ENCODE measurements at regions not wholly inside any gene's neighbourhood (a gene's known extent, or its start where the extent isn't known, plus 50 kb on each side); places are given as distances from the start of the nearest gene placed in this dataset.

DNA sequence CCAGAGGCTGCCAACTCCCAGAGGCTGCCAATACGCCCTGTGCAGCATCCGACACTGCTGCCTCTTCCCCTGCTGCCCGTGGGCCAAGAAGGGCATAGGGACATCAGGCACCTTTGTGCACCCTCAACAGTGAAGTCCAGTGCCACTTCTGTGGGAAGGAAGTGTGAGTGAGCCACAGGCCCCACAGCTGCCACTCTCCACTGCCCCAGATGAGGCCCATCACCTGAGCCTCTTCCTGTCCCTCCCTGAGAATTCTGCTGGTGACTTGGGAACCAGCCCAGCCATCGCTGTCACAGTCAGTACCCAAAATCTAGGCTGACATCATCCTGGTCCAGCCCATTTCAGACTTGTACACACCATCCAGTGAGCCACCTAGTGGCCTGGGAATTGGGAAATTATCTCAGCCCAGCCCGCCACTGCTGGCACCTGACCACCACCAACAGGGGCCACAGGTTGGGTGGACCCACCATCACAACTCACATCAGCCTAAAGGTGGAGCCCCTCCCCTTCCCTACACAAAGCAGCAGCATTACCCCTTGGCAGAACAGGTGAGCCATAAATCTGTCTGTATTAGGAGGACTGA lies 733.9 kb upstream of the KLHL1 start:
- Mint-ChIP-seq H3K9me3 (ENCODE audit: unreplicated experiment) (no peaks in the 10 kb centered on the region), H3K4me1 (ENCODE audit: low read depth, unreplicated experiment) (no peaks in the 10 kb centered on the region), H3K4me3 (ENCODE audit: unreplicated experiment) (no peak overlapping the region), H3K27me3 (ENCODE audit: unreplicated experiment) (no peaks in the 10 kb centered on the region), H3K36me3 (ENCODE audit: unreplicated experiment) (no peaks in the 10 kb centered on the region), H3K27ac (ENCODE audit: unreplicated experiment) (no peak overlapping the region)
- TF ChIP-seq, protein P1, sequence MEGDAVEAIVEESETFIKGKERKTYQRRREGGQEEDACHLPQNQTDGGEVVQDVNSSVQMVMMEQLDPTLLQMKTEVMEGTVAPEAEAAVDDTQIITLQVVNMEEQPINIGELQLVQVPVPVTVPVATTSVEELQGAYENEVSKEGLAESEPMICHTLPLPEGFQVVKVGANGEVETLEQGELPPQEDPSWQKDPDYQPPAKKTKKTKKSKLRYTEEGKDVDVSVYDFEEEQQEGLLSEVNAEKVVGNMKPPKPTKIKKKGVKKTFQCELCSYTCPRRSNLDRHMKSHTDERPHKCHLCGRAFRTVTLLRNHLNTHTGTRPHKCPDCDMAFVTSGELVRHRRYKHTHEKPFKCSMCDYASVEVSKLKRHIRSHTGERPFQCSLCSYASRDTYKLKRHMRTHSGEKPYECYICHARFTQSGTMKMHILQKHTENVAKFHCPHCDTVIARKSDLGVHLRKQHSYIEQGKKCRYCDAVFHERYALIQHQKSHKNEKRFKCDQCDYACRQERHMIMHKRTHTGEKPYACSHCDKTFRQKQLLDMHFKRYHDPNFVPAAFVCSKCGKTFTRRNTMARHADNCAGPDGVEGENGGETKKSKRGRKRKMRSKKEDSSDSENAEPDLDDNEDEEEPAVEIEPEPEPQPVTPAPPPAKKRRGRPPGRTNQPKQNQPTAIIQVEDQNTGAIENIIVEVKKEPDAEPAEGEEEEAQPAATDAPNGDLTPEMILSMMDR (IDR thresholded peaks at IDR 0.05; ENCODE audit: partially characterized antibody, unreplicated experiment), result no peak
- DNase-seq, result no peak

GRCh38 chr13:70841240-70842061 lies 733.2 kb upstream of the KLHL1 start:
- Mint-ChIP-seq H3K36me3 (ENCODE audit: unreplicated experiment) (no peaks in the 10 kb centered on the region), H3K9me3 (ENCODE audit: unreplicated experiment) (no peaks in the 10 kb centered on the region), H3K27me3 (ENCODE audit: unreplicated experiment) (no peaks in the 10 kb centered on the region), H3K4me3 (ENCODE audit: unreplicated experiment) (no peak overlapping the region), H3K4me1 (ENCODE audit: low read depth, unreplicated experiment) (no peaks in the 10 kb centered on the region), H3K27ac (ENCODE audit: unreplicated experiment) (no peak overlapping the region)
- DNase-seq, result no peak
- TF ChIP-seq, protein P1 (IDR thresholded peaks at IDR 0.05; ENCODE audit: partially characterized antibody, unreplicated experiment), result no peak

GRCh38 chr13:70835371-70835770 lies 727.1 kb upstream of the KLHL1 start:
- no peak for DNase-seq
- no peaks in the 10 kb centered on the region for H3K4me1 Mint-ChIP-seq (ENCODE audit: low read depth, unreplicated experiment)
- H3K9me3 Mint-ChIP-seq (ENCODE audit: unreplicated experiment), result no peaks in the 10 kb centered on the region
- H3K4me3 Mint-ChIP-seq (ENCODE audit: unreplicated experiment), result no peak overlapping the region
- TF ChIP-seq, protein P1 (IDR thresholded peaks at IDR 0.05; ENCODE audit: partially characterized antibody, unreplicated experiment), result no peak
- no peaks in the 10 kb centered on the region for H3K27me3 Mint-ChIP-seq (ENCODE audit: unreplicated experiment)
- H3K36me3 Mint-ChIP-seq (ENCODE audit: unreplicated experiment), result no peaks in the 10 kb centered on the region
- H3K27ac Mint-ChIP-seq (ENCODE audit: unreplicated experiment), result no peak overlapping the region

- TF ChIP-seq, protein P1 (IDR thresholded peaks at IDR 0.05; ENCODE audit: partially characterized antibody, unreplicated experiment), result no peak
- H3K27ac Mint-ChIP-seq (ENCODE audit: unreplicated experiment), result no peak overlapping the region
- H3K36me3 Mint-ChIP-seq (ENCODE audit: unreplicated experiment), result no peaks in the 10 kb centered on the region
- no peak overlapping the region for H3K4me3 Mint-ChIP-seq (ENCODE audit: unreplicated experiment)
- no peak for DNase-seq
- peaks cover 2% of the 10 kb centered on the region for H3K9me3 Mint-ChIP-seq (ENCODE audit: unreplicated experiment)
- no peaks in the 10 kb centered on the region for H3K4me1 Mint-ChIP-seq (ENCODE audit: low read depth, unreplicated experiment)
- H3K27me3 Mint-ChIP-seq (ENCODE audit: unreplicated experiment), result no peaks in the 10 kb centered on the region
Measured at GRCh38 chr13:70829748-70830147, 721.5 kb upstream of the KLHL1 start.

GRCh38 chr13:70817576-70817975 lies 709.3 kb upstream of the KLHL1 start:
- Mint-ChIP-seq H3K36me3 (ENCODE audit: unreplicated experiment) (no peaks in the 10 kb centered on the region), H3K27ac (ENCODE audit: unreplicated experiment) (no peak overlapping the region), H3K9me3 (ENCODE audit: unreplicated experiment) (no peaks in the 10 kb centered on the region), H3K4me1 (ENCODE audit: low read depth, unreplicated experiment) (no peaks in the 10 kb centered on the region), H3K27me3 (ENCODE audit: unreplicated experiment) (no peaks in the 10 kb centered on the region), H3K4me3 (ENCODE audit: unreplicated experiment) (no peak overlapping the region)
- DNase-seq, result no peak
- TF ChIP-seq, protein P1 (IDR thresholded peaks at IDR 0.05; ENCODE audit: partially characterized antibody, unreplicated experiment), result no peak
